ENCODE measurements at regions not wholly inside any gene's neighbourhood (a gene's known extent, or its start where the extent isn't known, plus 50 kb on each side); places are given as distances from the start of the nearest gene placed in this dataset.

DNA sequence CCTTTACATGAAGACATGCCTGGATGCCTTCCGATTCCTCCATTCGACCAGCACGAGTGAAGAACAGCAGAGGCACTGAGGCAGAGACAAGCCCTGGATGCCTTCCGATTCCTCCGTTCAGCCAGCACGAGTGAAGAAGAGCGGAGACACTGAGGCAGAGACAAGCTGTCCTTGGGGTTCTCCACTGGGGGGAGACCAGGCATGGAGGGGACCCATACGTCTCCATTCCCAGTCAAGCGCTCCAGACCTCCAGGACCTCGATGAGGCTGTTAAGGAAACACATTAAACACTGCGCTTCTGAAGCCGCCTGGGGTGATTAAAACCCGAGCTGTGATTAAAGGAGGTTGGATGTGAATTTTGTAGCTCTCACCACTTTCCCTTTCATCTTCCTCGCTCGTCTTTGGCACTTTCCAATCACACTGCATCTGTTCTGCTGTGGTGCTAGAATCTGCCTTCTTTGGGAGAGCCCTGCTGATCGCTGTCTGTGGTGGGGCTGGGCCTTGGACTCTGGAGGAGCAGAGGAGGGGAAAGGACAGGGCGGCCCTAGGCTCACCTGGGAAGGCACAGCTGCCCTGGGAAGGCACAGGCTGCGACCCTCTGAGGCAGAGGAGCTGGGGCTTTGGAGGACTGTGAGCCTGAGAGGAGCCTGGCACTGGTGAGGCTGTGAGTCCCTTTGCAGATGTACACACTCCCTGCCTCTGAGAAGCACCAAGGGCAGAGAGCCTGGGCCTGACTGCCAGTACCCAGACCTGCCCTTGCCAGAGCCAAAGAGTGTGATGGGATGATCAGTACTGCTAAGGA, 463.1 kb upstream of the HS6ST1 start:
- TF ChIP-seq, protein P1, sequence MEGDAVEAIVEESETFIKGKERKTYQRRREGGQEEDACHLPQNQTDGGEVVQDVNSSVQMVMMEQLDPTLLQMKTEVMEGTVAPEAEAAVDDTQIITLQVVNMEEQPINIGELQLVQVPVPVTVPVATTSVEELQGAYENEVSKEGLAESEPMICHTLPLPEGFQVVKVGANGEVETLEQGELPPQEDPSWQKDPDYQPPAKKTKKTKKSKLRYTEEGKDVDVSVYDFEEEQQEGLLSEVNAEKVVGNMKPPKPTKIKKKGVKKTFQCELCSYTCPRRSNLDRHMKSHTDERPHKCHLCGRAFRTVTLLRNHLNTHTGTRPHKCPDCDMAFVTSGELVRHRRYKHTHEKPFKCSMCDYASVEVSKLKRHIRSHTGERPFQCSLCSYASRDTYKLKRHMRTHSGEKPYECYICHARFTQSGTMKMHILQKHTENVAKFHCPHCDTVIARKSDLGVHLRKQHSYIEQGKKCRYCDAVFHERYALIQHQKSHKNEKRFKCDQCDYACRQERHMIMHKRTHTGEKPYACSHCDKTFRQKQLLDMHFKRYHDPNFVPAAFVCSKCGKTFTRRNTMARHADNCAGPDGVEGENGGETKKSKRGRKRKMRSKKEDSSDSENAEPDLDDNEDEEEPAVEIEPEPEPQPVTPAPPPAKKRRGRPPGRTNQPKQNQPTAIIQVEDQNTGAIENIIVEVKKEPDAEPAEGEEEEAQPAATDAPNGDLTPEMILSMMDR (IDR thresholded peaks at IDR 0.05; ENCODE audit: poor library complexity, severe bottlenecking), result no peak
- H3K27ac ChIP-seq (ENCODE audit: poor library complexity, severe bottlenecking), result no peak overlapping the region
- no peaks in the 10 kb centered on the region for H3K4me1 ChIP-seq (ENCODE audit: insufficient read depth, poor library complexity, severe bottlenecking)
- ATAC-seq (ENCODE audit: low read depth), result no peak
- no peak for DNase-seq (ENCODE audit: low spot score)
- H3K36me3 ChIP-seq (ENCODE audit: low read depth), result no peaks in the 10 kb centered on the region
- H3K27me3 ChIP-seq (ENCODE audit: insufficient read depth, poor library complexity, severe bottlenecking), result no peaks in the 10 kb centered on the region
- no peak overlapping the region for H3K4me3 ChIP-seq (ENCODE audit: severe bottlenecking)
- no peaks in the 10 kb centered on the region for H3K9me3 ChIP-seq (ENCODE audit: severe bottlenecking)

DNA sequence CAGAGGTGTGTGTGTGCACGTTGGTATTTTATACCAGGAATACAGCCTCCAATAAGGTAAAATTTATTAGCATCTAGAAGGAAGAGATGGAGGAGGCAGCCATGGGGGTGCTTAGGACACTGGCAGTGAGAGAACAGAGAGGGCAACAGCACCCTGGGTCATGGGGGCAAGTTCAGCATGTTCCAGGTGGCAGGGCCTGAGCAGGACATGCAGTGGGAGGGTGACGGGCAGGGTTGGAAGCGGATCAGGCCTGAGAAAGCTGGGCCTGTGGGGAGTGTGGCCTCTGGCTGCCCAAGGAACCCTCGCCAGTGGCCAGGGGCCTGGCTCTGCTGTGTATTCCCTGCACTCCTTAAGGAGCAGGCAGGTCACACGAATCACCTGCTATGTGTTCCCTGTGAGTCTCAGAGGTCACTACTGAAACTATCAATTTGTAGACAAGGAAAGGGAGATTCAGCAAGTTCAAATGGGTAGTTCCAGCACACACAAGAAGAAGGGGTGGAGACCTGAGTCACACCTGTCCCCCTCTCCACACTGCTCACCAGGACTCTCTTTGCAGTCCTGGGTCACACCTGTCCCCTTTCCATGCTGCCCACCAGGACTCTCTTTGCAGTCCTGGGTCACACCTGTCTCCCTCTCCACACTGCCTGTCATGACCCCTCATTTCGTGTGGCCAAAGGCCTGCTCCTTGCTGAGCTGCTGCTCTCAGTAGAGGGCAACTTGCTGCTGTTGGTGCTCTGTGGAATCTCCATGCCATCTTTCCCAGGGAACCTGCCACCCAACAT, 463.9 kb upstream of the HS6ST1 start:
- DNase-seq (ENCODE audit: low spot score) (no peak), ATAC-seq (ENCODE audit: low read depth) (no peak; the same call in 2 of the 3 replicates)
- H3K27ac ChIP-seq (ENCODE audit: poor library complexity, severe bottlenecking), result no peak overlapping the region
- no peaks in the 10 kb centered on the region for H3K27me3 ChIP-seq (ENCODE audit: insufficient read depth, poor library complexity, severe bottlenecking)
- H3K4me1 ChIP-seq (ENCODE audit: insufficient read depth, poor library complexity, severe bottlenecking), result no peaks in the 10 kb centered on the region
- TF ChIP-seq, protein P1 (IDR thresholded peaks at IDR 0.05; ENCODE audit: poor library complexity, severe bottlenecking), result no peak
- H3K9me3 ChIP-seq (ENCODE audit: severe bottlenecking), result no peaks in the 10 kb centered on the region
- no peak overlapping the region for H3K4me3 ChIP-seq (ENCODE audit: severe bottlenecking)
- no peaks in the 10 kb centered on the region for H3K36me3 ChIP-seq (ENCODE audit: low read depth)

DNA sequence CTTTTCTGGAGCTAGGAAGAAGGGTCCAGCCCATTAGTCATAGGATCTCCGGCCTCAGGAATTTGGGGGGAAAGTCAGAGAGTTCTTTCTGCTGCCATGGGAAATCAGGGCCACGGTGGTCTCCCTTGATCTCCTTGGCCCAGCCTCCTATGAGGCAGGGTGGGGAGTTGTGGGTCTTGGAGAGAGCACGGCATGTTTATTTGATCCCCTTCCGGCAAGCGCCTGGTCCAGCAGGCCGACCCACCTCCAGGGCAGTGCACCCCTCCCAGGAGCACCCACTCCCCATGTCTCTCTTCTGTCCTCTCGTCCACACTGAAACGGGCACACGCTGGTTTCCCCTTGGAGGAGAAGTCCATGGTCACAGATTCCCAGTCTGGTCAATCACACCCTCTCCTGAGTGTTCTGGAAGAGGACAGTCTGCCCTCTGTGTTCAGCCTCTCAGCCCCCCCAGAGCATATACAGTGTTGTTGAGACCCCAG, 464.6 kb upstream of the HS6ST1 start:
- H3K27ac ChIP-seq (ENCODE audit: poor library complexity, severe bottlenecking), result no peak overlapping the region
- H3K4me3 ChIP-seq (ENCODE audit: severe bottlenecking), result no peak overlapping the region
- ATAC-seq (ENCODE audit: low read depth) (no peak), DNase-seq (ENCODE audit: low spot score) (no peak)
- TF ChIP-seq, protein P1 (IDR thresholded peaks at IDR 0.05; ENCODE audit: poor library complexity, severe bottlenecking), result no peak
- no peaks in the 10 kb centered on the region for H3K27me3 ChIP-seq (ENCODE audit: insufficient read depth, poor library complexity, severe bottlenecking)
- no peaks in the 10 kb centered on the region for H3K36me3 ChIP-seq (ENCODE audit: low read depth)
- H3K4me1 ChIP-seq (ENCODE audit: insufficient read depth, poor library complexity, severe bottlenecking), result no peaks in the 10 kb centered on the region
- H3K9me3 ChIP-seq (ENCODE audit: severe bottlenecking), result no peaks in the 10 kb centered on the region

DNA sequence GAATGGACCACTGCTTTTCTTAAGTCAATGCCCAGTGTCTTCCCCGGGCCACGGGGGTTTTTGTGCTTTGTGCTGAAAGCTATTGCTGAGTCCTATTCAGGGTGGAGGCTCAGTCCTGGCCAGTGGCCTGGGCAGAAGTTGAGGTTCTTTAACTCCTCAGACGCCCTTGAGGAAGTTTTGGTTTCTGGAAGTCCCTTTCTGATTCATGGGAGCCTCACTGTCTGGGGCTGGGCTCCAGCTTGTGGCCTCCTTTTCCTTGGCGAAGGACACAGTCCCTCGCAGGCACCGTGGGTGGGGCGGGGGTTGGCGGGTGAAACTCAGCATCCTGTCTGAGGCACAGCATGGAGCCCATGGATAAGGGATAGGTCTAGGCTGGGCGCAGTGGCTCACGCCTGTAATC, 465.2 kb upstream of the HS6ST1 start:
- Histone ChIP-seq H3K4me1 (ENCODE audit: insufficient read depth, poor library complexity, severe bottlenecking) (no peaks in the 10 kb centered on the region), H3K36me3 (ENCODE audit: low read depth) (no peaks in the 10 kb centered on the region), H3K9me3 (ENCODE audit: severe bottlenecking) (no peaks in the 10 kb centered on the region), H3K27me3 (ENCODE audit: insufficient read depth, poor library complexity, severe bottlenecking) (no peaks in the 10 kb centered on the region), H3K27ac (ENCODE audit: poor library complexity, severe bottlenecking) (no peak overlapping the region), H3K4me3 (ENCODE audit: severe bottlenecking) (no peak overlapping the region)
- DNase-seq (ENCODE audit: low spot score) (no peak), ATAC-seq (ENCODE audit: low read depth) (no peak)
- TF ChIP-seq, protein P1 (IDR thresholded peaks at IDR 0.05; ENCODE audit: poor library complexity, severe bottlenecking), result no peak
